MM.1S (cell line): ENCODE measurements at regions not wholly inside any gene's neighbourhood (a gene's known extent, or its start where the extent isn't known, plus 50 kb on each side); places are given as distances from the start of the nearest gene placed in this dataset.

Experiments used
- CTCF ChIP-seq: fragments of 300-600 bp; sonication (generic); IDR thresholded peaks from 2 replicates; pipeline ENCODE4 v1.5.1; 2016; ENCODE audit warnings: antibody characterized with exemption, low read length, mixed read lengths
- EZH2phosphoT487 ChIP-seq: fragments of 300-600 bp; sonication (generic); IDR thresholded peaks from 2 replicates; pipeline ENCODE4 v1.6.1; 2018; ENCODE audit warnings: antibody characterized with exemption, low read length

- TF ChIP-seq CTCF (no peak), EZH2phosphoT487 (no peak)
These were observed 770.8 kb upstream of the PRKX start for GRCh38 chrX:4484266-4484665.
